SK-N-SH treated with all-trans-retinoic acid at 6 μM for 48 hours (cell line): ENCODE measurements at regions not wholly inside any gene's neighbourhood (a gene's known extent, or its start where the extent isn't known, plus 50 kb on each side); places are given as distances from the start of the nearest gene placed in this dataset.

Source experiments
- CREB5 ChIP-seq: fragments of 250-450 bp; sonication (Bioruptor Pico); IDR thresholded peaks from 2 replicates; pipeline ENCODE4 v1.5.1; 2020; ENCODE audit warnings: low read depth, mild to moderate bottlenecking, moderate library complexity
- ISL1 ChIP-seq: fragments of 250-450 bp; sonication (Bioruptor Pico); IDR thresholded peaks from 2 replicates; pipeline ENCODE4 v2.1.2; 2022; ENCODE audit warnings: mild to moderate bottlenecking, moderate library complexity
- PPARA ChIP-seq: fragments of 250-450 bp; sonication (Bioruptor Pico); IDR thresholded peaks from 2 replicates; pipeline ENCODE4 v1.5.0; 2020; ENCODE audit warnings: mild to moderate bottlenecking, borderline replicate concordance

DNA sequence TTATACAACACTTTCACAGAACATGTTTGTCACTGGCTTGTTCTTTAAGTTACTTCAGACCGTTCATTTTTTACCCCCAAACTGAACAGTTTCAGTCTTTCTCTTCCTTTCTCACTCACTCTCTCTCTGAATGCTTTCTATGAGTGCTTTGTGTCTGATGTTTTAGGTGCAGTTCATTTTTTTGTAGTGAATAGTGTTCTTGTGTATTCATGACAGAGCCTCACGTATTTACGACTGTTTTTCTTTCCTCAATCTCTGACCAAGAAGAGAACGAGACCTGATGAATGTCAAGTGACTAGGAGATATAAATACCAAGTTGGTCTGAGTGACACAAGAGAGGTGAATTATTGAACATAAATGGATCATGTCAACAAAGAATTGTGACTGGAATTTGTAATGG lies 1525.0 kb upstream of the MIR17HG start:
- no peak for TF ChIP-seq PPARA (CRISPR knock-in tag)
- no peak for TF ChIP-seq ISL1 (CRISPR knock-in tag)
- TF ChIP-seq CREB5, result no peak
